GM18867 (cell line): ENCODE measurements at regions not wholly inside any gene's neighbourhood (a gene's known extent, or its start where the extent isn't known, plus 50 kb on each side); places are given as distances from the start of the nearest gene placed in this dataset.

Experiments used
- ATAC-seq: cut with Tn5 transposase; IDR thresholded peaks from one replicate; pipeline ENCODE4 v1.9.1; 2021; ENCODE audit warnings: mild to moderate bottlenecking, moderate library complexity; ENCODE audit not compliant: unreplicated experiment

DNA sequence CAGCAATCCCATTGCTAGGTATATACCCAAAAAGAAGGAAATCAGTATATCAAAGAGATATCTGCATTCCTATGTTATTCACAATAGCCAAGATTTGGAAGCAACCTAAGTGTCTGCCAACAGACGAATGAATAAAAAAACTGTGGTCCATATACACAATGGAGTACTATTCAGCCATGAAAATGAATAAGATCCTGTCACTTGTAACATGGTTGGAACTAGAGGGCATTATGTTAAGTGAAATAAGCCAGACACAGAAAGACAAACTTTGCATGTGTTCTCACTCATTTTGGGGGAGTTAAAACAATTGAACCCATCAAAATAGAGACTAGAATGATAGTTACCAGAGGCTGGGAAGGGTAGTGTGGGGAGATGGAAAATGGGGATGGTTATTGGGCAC, 323.5 kb upstream of the NFE2L3 start:
- ATAC-seq: no peak

DNA sequence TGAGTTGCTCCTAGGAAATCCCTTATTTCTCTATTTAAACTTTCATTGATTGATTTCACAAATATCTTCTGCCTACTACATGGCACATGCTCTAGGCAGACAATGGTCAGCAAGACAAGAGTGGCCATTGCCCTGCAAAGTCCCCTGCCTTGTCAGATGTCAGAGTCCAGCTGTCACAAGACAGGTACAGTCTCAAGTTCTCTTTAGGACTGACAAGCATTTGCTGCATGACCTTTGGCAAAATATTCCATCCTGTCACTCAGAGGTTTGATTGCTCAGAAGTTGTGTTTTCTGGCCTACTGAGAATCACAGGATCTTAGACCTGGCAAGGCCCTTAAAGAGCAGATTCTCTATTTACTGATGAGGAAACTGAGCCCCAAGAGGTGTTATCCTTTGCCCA, 322.3 kb upstream of the NFE2L3 start:
- no peak for ATAC-seq

DNA sequence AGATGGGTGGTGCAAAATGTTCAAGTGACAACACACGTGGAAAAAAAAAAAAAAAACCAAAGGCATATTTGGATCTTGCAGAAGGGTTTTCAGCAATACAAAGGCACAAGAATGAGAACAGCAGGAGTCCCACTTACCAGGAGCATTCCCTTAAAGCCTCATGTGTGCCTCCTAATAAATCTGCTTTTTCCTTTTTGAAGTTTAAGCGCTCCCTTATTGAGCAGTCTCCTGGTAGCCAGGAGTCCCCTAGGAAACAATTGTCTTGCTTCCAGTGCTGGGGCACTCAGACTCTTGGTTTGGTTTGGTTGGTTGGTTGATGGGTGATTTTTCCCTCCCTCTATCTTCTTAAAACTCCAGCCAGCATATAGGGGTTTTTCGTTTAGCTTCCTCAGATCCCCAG, 321.8 kb upstream of the NFE2L3 start:
- no peak for ATAC-seq

DNA sequence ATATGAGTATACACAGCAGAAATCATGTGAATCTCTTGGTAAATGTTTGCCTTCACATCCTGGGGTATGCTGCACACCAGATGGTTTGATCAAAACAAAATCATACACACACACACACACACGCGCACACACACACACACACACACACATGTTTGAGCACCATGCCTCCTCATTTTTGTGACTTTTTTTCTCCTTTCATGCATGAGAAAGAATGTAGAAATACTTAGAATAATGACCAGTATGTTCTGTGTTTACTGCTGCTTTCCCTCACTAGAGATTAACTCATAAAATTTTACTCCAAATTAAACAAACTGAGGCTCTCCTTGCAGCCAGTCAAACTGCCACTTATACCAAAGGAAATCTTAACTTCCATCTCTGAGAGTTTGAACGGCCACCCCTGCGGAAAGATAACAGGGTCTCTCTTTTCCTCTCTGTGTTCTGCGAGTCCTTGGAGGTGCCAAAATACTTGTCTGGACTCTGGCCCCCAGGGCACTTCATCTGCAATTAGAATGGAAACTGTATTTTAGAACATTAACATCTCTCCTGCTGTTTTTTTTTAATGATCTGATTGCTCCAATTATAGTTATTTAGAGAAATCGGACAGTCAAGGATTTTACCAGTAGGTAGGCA, 320.8 kb upstream of the NFE2L3 start:
- no peak for ATAC-seq

DNA sequence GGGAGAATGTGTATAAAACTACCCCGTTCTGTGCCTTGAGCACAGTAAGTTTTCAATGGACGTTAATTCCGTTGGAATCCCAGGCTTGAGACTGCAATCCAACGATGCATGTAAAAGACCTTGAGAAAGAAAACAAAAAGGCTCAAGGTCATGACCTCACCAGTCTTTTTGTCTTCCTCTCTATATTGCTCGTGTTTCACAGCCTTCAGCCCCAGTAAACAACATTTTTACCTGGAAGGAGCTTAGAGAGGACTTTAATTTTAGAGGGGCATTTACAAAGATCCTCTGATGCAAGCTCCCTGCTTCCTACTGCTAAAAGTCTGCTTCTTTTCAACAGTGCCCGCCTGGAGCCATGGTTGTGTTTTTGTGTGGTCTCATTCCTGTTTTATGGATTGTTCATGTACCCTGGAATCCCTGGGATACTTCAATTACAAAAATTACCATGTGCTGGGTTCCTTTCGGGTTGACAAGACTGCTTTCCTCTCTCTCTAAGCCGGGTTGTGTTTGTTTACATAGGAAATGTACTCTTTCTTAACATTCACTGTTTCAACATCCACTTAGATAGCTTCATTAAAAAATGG, 320.1 kb upstream of the NFE2L3 start:
- no peak for ATAC-seq

DNA sequence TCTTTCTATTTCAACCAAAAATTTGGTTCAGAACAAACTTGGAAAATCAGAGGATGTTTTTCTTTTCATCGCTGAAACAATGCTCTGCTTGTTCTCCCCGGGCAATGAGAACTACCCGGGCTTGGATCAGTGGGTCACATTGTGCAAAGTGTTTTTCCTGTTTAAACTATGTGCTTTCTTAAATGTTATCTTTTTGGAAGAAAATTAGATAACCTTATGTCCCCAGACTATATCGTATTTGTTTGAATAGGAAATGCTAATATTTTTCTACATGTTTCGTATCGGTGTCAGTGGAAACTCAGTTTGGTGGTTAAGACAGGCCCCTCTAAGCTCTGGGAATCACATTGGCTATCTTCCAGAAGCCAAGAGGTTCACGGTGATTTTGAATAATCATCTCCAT, 319.5 kb upstream of the NFE2L3 start:
- ATAC-seq: no peak

DNA sequence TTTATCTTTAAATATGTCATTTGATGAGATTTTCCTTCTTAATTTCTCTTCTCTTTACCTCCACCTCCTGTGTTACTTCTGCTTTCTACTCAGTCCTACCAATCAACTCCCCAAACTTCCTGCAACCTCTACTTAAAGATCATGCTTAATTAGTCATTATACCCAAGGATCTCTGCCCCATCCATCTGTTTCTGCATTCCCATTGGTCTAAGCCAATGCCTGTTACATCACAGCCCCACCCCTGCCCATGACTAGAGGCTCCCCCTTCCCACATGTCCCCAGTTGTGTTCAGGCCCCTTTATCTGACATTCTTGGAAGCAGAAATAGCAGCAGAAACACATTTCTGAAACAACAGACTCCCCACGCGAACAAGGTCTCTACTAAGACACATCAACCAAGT, 319.1 kb upstream of the NFE2L3 start:
- no peak for ATAC-seq

DNA sequence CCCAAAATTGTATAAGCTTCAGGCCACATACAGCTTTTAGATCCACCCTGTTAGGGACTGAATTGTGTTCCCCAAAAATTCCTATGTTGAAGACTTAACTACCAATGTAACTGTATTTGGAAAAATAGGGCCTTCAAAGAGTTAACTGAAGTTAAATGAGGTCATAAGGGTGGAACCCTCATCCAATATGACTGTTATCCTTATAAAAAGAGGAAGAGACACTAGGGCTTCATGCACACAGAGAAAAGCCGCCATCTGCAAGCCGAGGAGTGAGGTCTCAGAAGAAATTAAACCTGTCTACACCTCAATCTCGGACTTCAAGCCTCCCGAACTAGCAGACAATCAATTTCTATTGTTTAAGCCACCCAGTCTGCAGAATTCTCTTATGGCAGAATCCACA, 317.9 kb upstream of the NFE2L3 start:
- ATAC-seq: no peak

DNA sequence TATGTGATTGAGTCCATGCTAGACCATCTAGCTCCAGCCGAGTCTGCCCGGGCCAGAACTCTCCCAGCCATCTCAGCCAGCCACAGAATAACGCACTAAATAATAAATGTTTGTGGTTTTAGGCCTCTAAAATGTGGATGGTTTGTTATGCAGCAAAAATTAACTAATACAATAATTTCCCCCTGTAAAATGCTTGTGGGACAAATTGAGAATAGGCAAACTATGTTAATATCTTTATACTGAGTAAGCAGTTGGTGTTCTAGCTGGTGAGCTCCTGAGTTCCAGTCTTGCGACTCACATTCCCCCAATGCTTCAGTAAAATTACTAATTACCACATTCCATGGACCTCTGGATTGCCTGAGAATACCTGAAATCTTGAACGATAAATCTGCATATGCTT, 316.8 kb upstream of the NFE2L3 start:
- no peak for ATAC-seq

DNA sequence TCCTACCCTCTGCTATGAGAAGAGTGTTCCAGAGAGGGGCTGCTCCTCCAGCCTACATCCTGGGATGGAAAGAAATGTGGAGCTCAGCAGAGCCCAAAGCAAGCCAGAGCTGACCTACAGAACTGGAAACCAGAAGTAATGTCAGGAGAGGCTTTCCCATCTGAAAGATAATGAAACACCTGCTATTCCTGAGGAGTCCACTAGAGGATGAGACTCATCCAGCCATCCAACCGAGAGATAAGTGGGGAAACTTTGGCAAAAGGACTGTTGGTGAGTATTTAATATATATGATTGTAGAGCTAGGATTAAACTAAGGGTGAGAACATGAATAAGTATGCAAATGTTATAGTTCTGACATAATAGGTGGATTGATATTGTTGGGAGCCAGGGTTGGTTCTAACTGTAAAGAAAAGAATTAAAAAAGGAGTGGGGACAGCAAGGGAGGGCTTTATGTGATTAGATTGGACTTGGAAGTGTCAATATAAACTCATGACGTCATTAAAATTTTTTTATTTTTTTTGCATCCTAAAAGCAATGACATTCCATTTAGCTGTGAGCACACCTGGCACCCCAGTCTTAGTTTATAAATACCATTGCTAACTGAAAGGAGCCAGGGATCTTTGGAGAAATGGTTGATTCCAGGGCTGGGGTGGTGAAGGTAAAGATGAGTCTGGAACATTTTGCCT, 312.8 kb upstream of the NFE2L3 start:
- ATAC-seq: no peak

DNA sequence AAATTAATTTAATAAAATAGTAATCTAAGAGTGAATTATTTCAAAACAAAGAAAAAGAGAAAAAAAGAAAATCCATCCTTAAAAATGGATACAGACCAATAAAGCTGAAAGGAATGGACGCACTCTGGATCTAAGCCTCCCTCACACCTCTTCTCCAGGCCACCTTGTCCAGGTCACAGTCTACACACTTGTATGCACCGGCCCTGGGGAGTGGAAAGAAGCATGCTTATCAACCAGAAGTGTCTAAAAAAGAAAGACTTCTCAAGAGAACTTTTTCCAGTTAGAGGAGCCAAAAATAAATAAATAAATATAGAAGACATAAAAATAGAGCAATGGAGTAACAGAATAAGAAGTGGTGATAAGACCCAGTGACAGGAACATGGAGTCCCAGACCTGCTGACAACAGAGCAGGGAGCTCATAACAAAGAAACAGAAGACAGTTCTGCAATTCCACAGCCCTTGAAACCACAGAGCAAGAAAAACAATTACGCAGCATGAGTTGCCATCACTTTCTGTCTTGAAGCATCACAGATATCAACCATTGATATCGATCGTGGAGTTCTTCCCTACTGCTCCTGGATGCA, 311.7 kb upstream of the NFE2L3 start:
- ATAC-seq: no peak

DNA sequence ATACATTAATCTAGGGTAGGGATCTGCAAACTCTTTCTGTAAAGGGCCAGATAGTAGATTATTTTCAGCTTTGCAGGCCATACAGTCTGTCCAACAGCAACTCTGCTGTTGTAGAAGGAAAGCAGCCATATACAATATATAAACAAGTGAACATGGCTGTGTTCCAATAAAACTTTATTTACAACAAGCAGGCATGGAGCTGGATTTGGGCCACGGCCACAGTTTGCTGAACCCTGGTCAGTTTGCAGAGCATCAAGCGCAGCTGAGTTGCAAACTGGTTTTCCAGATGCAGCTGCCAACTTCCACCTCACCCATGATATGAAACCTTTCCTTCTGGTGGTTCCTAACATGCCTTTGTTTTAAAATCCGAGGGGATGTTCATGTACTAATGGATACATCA, 310.4 kb upstream of the NFE2L3 start:
- no peak for ATAC-seq

DNA sequence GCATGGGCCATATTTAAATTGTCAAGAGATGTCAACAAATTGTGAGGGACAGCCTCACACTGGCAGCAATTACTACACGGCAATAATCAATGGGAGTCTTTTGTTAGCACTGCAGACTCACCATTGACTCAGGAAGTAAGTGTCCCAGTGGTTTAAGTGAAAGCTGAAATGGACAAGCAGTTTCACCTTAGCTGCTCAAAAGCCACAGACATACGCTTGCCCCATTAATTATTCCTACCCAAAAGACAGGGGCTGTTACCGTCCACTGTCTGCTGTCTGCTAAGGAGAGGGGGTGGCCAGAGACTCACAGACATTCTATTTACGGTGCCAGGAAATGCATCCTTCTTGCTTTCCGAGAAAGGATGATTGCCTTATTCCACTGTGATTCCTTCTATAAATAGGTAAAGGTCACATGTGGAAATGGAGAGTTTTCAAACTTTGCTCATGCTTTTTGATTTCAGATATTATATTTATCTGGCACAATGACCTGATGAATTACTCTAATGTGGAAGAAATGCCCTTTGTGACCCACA, 309.7 kb upstream of the NFE2L3 start:
- no peak for ATAC-seq

DNA sequence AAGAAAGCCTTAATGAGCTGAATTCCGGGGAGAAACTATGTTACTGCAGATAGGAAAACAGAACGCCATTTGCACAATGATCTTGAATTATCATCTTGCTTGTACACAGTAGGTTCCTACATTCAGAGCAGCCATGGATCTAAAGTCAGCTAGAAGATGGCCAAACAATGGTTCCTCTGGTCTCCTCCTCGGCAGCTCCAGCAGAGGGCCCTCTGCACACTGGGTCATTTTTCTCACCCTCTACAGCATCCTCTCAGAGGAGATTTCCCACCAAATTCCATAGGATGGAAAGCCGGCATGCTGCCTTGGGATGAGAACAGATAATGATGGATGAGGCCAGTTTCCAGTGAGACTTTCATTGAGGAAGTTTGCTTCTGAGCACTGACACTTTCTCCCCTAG, 308.5 kb upstream of the NFE2L3 start:
- no peak for ATAC-seq

DNA sequence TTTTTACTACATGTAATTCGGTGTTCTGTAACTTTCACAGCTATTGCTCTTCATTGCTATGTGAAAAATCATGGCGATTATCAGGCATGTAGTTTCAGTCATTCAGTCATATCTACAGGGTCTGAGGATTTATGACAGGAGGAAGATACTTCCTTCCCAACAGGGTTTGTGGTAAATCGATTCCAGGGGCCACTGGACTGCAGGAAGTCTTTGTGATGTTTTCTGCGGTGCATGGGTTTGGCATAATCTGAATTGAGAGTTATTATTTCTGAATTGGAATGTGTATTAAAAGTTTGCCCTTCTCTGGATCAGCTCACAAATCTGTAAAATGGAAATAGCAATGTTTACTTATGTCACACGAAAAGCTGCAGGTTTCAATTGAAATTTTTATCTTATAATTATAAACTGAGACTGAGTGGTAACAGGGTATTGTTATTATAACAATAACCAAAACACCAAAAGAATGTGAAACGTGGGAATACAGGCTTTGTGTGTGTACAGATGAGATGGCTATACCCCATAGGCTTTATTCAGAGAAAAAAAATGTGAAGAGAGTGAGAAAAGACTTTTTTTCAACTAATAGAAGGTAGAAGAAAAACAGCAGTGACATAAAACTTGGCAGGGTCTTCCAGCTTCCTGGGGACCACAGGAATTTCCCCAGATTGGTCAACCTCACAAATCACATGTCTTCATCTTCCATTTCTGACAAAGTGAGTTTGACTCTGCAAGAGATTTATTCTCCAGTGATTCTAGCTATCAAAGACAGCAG, 307.7 kb upstream of the NFE2L3 start:
- ATAC-seq: no peak

DNA sequence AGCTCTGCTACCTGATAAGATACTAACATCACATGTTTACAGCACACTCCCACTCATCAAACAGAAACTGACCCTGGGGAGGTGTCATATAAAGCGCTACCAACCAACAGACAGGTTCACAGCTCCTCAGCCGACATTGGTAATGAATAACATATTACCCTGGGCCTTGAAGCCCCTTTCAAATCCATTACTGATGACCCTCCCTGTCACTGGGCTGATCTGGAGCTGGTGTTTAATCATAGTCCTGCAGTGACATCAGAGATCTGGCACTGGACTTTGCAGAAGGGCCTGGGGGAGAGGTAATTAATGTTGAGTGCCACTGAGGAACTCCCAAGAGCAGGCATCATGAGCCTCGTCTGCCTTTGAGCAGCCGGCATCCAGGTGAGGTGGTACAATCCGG, 306.5 kb upstream of the NFE2L3 start:
- no peak for ATAC-seq

DNA sequence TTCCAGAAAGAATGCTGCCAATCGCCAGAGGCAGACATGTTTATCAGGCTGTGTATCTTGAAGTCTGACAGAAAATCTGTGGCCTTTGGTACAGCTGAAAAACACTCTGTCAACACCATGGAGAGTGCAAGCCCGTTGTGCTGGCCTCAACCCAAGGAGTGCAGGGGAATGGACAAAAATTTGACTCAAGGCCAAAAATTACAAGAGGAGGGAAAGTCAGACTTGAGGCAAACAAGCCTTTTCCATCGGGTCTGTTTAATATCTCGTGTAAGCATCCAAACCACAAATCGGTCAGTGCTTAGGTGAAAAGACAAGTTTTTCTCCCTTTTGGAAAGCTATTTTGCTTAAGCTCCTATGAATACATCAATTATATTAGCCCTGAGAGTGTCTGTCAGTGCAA, 305.3 kb upstream of the NFE2L3 start:
- no peak for ATAC-seq

DNA sequence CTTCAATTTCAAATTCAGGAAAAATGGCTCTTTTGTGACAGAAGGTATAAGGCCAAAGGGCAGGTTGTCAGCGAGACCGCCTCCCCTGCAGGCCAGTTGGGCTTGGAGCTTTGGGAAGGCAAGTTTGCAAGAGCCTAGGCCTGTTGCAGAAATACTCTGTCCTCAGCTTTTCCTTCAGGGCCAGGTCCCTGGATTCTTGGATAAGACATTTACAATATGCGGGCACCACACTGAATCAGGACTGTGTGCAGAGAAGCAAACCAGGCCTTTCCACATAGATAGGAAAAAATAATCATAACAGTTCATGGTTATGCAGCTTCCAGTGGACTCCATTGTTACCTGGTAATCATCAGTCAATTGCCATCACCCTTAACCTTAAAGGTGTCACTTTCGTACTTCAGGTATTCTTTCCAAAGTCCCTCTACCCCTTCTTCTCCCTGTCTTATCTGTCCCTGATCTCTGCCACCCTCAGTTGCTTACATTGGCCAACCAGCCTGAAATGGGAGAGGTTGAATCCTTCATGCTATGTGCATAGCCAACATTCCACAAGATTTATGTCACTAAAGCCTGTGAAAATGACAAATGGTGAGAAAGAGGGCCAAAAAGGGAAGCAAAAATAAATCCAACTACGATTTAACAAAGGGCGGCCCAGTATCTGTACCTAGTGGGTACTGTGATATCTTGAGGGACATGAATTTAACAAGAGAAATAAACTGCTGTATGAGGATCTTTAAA, 304.5 kb upstream of the NFE2L3 start:
- ATAC-seq: no peak

DNA sequence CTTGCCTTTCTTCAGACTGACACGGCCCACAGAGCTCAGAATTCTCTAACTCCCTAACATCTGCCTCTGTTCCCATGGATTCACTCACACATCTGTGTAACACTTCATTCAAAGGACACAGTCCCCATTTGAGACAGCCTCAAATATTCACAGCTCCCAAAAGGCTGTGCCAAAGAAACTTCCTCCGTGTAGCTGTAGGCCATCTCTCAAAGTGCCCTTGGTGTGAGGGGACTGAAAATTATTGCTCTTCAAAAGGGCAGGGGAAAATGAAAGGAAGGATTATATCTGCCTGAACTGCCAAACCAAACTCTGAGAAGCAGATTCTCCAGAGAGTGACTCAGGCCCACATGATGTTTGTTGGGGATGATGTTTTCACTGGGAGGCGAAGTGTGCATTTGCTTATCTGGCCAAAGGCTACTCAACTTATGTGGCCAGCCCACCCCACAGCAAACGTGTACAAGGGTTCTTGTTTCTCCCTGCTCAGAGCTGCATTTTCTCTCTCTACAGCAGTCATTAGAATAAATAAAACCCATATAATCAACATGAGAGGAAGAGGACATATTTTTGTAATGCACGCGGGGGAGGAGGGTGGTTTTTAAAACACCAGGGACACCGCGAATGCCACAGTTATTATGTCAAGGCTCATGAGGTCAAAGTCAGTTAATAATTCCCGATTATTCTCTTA, 302.4 kb upstream of the NFE2L3 start:
- no peak for ATAC-seq

DNA sequence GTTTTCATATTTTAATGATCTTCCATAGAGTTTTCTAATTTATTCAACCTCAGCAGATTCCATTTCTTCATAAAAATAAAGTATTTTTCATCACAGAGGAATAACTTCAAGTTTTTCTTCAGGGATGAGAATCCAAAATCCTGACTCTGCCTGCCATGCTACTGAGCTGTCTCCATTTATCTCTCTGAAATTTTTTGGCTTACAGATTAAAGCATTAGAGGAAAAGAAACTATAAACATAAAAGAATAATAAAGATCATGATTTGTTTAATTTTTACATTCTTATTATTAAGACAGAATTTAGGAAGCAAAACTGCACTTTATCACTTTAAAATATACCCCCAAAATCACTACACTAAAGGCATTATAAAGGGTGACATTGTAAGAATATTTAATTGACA, 301.8 kb upstream of the NFE2L3 start:
- ATAC-seq: no peak
